ENCODE measurements at regions not wholly inside any gene's neighbourhood (a gene's known extent, or its start where the extent isn't known, plus 50 kb on each side); places are given as distances from the start of the nearest gene placed in this dataset.

GRCh38 chr5:145678255-145678654 is 156.9 kb downstream of the PRELID2 start:
- DNase-seq (ENCODE audit: extremely low spot score in 2 of 2): no peak
- Histone ChIP-seq H3K9me3 (no peaks in the 10 kb centered on the region), H3K27me3 (no peaks in the 10 kb centered on the region), H3K27ac (no peak overlapping the region), H3K36me3 (no peaks in the 10 kb centered on the region), H3K4me1 (no peaks in the 10 kb centered on the region), H3K4me3 (no peak overlapping the region)
- TF ChIP-seq POLR2AphosphoS5 (IDR thresholded peaks at IDR 0.05; ENCODE audit: insufficient read depth in 1 of 2, low read depth in 1 of 2) (no peak), CTCF (IDR thresholded peaks at IDR 0.05) (no peak), POLR2A (IDR thresholded peaks at IDR 0.05) (no peak)
- intact Hi-C loops (cut with DNase I): no loop called here

GRCh38 chr5:145673786-145674185 is 161.4 kb downstream of the PRELID2 start:
- Histone ChIP-seq H3K4me1 (no peaks in the 10 kb centered on the region), H3K27ac (no peak overlapping the region), H3K27me3 (no peaks in the 10 kb centered on the region), H3K9me3 (no peaks in the 10 kb centered on the region), H3K36me3 (no peaks in the 10 kb centered on the region), H3K4me3 (no peak overlapping the region)
- no peak for TF ChIP-seq POLR2AphosphoS5 (IDR thresholded peaks at IDR 0.05; ENCODE audit: insufficient read depth in 1 of 2, low read depth in 1 of 2)
- TF ChIP-seq CTCF (IDR thresholded peaks at IDR 0.05): no peak
- no peak for DNase-seq (ENCODE audit: extremely low spot score in 2 of 2)
- intact Hi-C loops (cut with DNase I): no loop called here

GRCh38 chr5:145668714-145669113 is 166.4 kb downstream of the PRELID2 start:
- intact Hi-C loops (cut with DNase I): no loop called here
- Histone ChIP-seq H3K4me1 (peaks cover 5% of the 10 kb centered on the region), H3K27ac (no peak overlapping the region), H3K36me3 (no peaks in the 10 kb centered on the region), H3K27me3 (no peaks in the 10 kb centered on the region), H3K9me3 (no peaks in the 10 kb centered on the region), H3K4me3 (no peak overlapping the region)
- no peak for DNase-seq (ENCODE audit: extremely low spot score in 2 of 2)
- TF ChIP-seq POLR2A (IDR thresholded peaks at IDR 0.05): no peak

- H3K36me3 ChIP-seq: no peaks in the 10 kb centered on the region
- no peaks in the 10 kb centered on the region for H3K27me3 ChIP-seq
- no peak overlapping the region for H3K27ac ChIP-seq
- DNase-seq (ENCODE audit: extremely low spot score in 2 of 2): no peak
- no peak overlapping the region for H3K4me3 ChIP-seq
- intact Hi-C loops (cut with DNase I): no loop called here
- peaks cover 5% of the 10 kb centered on the region for H3K4me1 ChIP-seq
- no peaks in the 10 kb centered on the region for H3K9me3 ChIP-seq
- TF ChIP-seq CTCF (IDR thresholded peaks at IDR 0.05) (no peak), POLR2A (IDR thresholded peaks at IDR 0.05) (no peak), POLR2AphosphoS5 (IDR thresholded peaks at IDR 0.05; ENCODE audit: insufficient read depth in 1 of 2, low read depth in 1 of 2) (no peak)
Observed at GRCh38 chr5:145667742-145668141, 167.4 kb downstream of the PRELID2 start.

GRCh38 chr5:145666591-145666990 is 168.6 kb downstream of the PRELID2 start:
- Histone ChIP-seq H3K36me3 (no peaks in the 10 kb centered on the region), H3K4me3 (no peak overlapping the region), H3K9me3 (no peaks in the 10 kb centered on the region), H3K27ac (no peak overlapping the region), H3K27me3 (no peaks in the 10 kb centered on the region), H3K4me1 (peaks cover 8% of the 10 kb centered on the region)
- TF ChIP-seq POLR2A (IDR thresholded peaks at IDR 0.05) (no peak), POLR2AphosphoS5 (IDR thresholded peaks at IDR 0.05; ENCODE audit: insufficient read depth in 1 of 2, low read depth in 1 of 2) (peak in 1 of 2 donors; percentile 23), CTCF (IDR thresholded peaks at IDR 0.05) (no peak)
- intact Hi-C loops (cut with DNase I): no loop called here
- DNase-seq (ENCODE audit: extremely low spot score in 2 of 2): no peak

Measured in vagina (tissue), 2 donors.